ENCODE measurements at regions not wholly inside any gene's neighbourhood (a gene's known extent, or its start where the extent isn't known, plus 50 kb on each side); places are given as distances from the start of the nearest gene placed in this dataset.

DNA sequence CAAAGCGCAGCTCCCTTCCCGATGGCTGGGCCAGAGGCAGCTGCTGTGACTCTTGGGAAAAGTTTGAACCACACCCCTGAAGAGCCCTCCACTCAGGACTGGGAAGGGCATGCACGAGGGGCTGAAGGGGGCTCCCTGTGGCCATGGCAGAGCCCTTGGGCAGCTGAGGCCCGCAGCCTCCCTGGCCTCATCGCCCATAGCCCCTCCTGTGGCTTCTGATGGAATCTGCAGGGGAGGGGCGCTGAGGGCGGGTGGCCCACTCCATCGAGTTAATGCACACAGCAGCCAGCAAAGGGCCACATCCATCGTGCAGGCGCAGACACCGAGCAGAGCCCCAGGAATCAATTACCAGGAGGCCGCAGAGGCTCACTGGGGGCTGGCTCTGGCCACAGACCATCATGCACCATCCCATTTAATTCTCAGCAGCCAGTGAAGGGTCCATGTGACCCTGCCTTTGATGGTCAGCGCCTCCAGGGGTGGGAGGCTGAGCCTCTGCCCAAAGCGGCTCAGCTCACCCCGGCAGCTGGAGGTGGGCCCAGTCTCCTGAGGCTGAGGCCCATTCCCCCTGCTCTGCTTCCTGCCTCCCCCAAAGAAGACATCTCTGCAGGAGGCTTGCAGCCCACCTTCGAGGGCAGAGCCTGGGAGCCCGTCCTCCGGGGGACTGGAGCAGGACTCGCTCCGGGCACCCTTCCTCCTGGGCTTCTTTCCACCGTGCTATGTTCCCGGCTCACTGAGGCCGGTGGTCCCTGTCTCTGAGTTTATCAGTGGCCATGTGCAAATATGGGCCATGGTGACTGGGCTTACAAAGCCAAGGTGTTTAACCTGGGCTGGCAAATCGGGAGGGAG is 1410.2 kb downstream of the BRD1 start:
- Histone ChIP-seq H3K9ac (ENCODE audit: insufficient read depth, low read depth, low read length) (no peak overlapping the region), H3K4me3 (replicated peaks in 1 of 3; ENCODE audit: insufficient read depth in 1 of 3, low read depth in 2 of 3, low read length in 3 of 3) (no peak overlapping the region), H3K4me2 (ENCODE audit: low read depth, low read length) (no peak overlapping the region), H3K36me3 (replicated peaks in 1 of 2; ENCODE audit: control insufficient read depth in 1 of 2, insufficient read depth in 2 of 2, low read length in 2 of 2) (no peaks in the 10 kb centered on the region), H4K20me1 (ENCODE audit: insufficient read depth, low read length) (no peaks in the 10 kb centered on the region), H3K79me2 (ENCODE audit: insufficient read depth, low read length) (no peaks in the 10 kb centered on the region), H3K4me1 (ENCODE audit: insufficient read depth, low read length) (no peaks in the 10 kb centered on the region), H3K27ac (ENCODE audit: extremely low read length, insufficient read depth, low read length) (no peak overlapping the region), H2AFZ (ENCODE audit: low read length) (no peak overlapping the region), H3K9me3 (ENCODE audit: low read length) (no peaks in the 10 kb centered on the region), H3K27me3 (ENCODE audit: control insufficient read depth in 1 of 2, insufficient read depth in 2 of 2, low read length in 2 of 2) (peaks cover 1 to 67% of the 10 kb centered on the region in 2 experiments; a peak in 4 of 5 replicates)
- in situ Hi-C loops (cut with HindIII; ENCODE audit: extremely low pct_ligation_motif_present, low pct_unique_long_range_greater_than_20kb): loop anchor here (10.0 kb wide), 1 partner anchor 57 kb away; no protein-coding TSS in a partner anchor
- FAIRE-seq (no peak), ATAC-seq (no peak), DNase-seq (ENCODE audit: low spot score) (no peak)
- 22% methylated on average over 8 of the region's 24 CpGs for WGBS (ENCODE audit: low lambda C conversion rate)
- BruUV-seq (replicated peaks): no TSS peak
- intact Hi-C loops (cut with micrococcal nuclease; ENCODE audit: unreplicated experiment): no loop called here
- ChIA-PET CTCF (ENCODE audit: low intra/inter-chr PET ratio, low total read pairs) (no interaction called here), POLR2A (no interaction called here)
- TF ChIP-seq ZNF687 (CRISPR knock-in tag; IDR thresholded peaks at IDR 0.05): no peak
- no peak for TF ChIP-seq DPF2 (CRISPR knock-in tag; IDR thresholded peaks at IDR 0.05; ENCODE audit: borderline replicate concordance, low read depth)
- no peak for TF ChIP-seq ELK4 (CRISPR knock-in tag; IDR thresholded peaks at IDR 0.05; ENCODE audit: borderline replicate concordance)
- no peak for TF ChIP-seq ZNF747 (CRISPR knock-in tag; IDR thresholded peaks at IDR 0.05; ENCODE audit: borderline replicate concordance)
- TF ChIP-seq NR3C1 (CRISPR knock-in tag; IDR thresholded peaks at IDR 0.05): no peak
- no peak for TF ChIP-seq ZNF318 (CRISPR knock-in tag; IDR thresholded peaks at IDR 0.05)

All from HepG2 (cell line).